Left lung (tissue), 4 donors: ENCODE measurements at regions not wholly inside any gene's neighbourhood (a gene's known extent, or its start where the extent isn't known, plus 50 kb on each side); places are given as distances from the start of the nearest gene placed in this dataset.

Experiments
- ATAC-seq: fragments of 200-7000 bp; cut with Tn5 transposase; one replicate; pipeline ENCODE4 v1.9.1; 2020; ENCODE audit warnings: moderate library complexity
- DNase-seq, 4 donors: peaks; one replicate each; pipeline ENCODE4 v3.0.0-alpha.2; 2013 to 2020
- H3K27ac ChIP-seq, 2 donors: fragments of 200-600 bp; sonication (generic) in 1 of 2; one replicate each; pipeline versions ENCODE4 v1.5.0 to v1.8.0; 2020 to 2021
- H3K27me3 ChIP-seq, 2 donors: fragments of 200-600 bp; sonication (generic) in 1 of 2; one replicate each; pipeline versions ENCODE4 v1.5.0 to v1.8.0; 2020 to 2021
- H3K36me3 ChIP-seq, 2 donors: fragments of 200-600 bp; sonication (generic) in 1 of 2; one replicate each; pipeline versions ENCODE4 v1.5.0 to v1.8.0; 2020 to 2021
- H3K4me1 ChIP-seq, 2 donors: fragments of 200-600 bp; one replicate each; pipeline ENCODE4 v1.8.0; 2021
- H3K4me3 ChIP-seq, 2 donors: fragments of 200-600 bp; sonication (generic) in 1 of 2; one replicate each; pipeline versions ENCODE4 v1.5.0 to v1.8.0; 2020 to 2021; ENCODE audit warnings: mild to moderate bottlenecking in 1 of 2
- H3K9me3 ChIP-seq, 2 donors: fragments of 200-600 bp; sonication (generic) in 1 of 2; one replicate each; pipeline versions ENCODE4 v1.5.0 to v1.8.0; 2020 to 2021
- intact Hi-C, 2 donors: fragments of 100-400 bp; cut with DNase I; formaldehyde crosslinking; loops; one replicate each; pipeline versions ENCODE4 v1.11.2 to v1.14.2; 2022
- TF ChIP-seq, protein P1 (sequence below), 2 donors: fragments of 200-600 bp; sonication (generic) in 1 of 2; IDR thresholded peaks; one replicate each; pipeline versions ENCODE4 v1.5.0 to v1.8.0; 2021; ENCODE audit warnings: antibody characterized with exemption in 2 of 2
- donor health status: DM: no; HTN: yes; CAD: no.
- donor health status: DM: no; HTN: no; CAD: no.

DNA sequence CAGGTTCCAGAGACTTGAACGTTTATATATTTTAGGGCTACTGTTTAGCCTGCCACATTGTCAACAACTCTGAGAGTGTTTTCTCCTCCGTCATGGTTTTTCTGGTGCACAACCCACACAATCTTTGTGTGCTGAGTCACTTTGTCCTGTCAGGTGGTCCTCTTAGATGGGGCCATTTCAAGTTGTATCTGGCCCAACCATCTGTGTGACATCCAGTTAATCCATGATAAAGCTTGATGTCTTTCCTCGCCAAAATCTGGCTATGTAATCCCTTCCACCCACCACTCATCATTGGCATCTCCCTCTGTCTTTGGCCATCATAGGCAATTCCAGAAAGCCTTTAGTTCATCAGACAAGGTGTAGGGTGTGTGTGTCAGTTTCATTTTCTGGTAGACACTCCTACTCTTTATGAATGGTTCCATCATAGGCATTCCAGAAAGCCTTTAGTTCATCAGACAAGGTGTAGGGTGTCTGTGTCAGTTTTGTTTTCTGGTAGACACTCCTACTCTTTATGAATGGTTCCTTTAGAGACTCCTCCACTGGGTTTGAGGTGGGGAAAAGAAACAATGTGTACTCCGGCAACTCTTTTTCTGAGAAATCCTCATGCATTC, 282.0 kb upstream of the ACTBL2 start:
- Histone ChIP-seq H3K9me3 (peaks cover 0 to 5% of the 10 kb centered on the region in 2 donors), H3K27me3 (no peaks in the 10 kb centered on the region), H3K27ac (no peak overlapping the region), H3K4me1 (no peaks in the 10 kb centered on the region), H3K36me3 (no peaks in the 10 kb centered on the region), H3K4me3 (no peak overlapping the region)
- intact Hi-C loops, result no loop called here
- no peak for DNase-seq
- TF ChIP-seq, protein P1, sequence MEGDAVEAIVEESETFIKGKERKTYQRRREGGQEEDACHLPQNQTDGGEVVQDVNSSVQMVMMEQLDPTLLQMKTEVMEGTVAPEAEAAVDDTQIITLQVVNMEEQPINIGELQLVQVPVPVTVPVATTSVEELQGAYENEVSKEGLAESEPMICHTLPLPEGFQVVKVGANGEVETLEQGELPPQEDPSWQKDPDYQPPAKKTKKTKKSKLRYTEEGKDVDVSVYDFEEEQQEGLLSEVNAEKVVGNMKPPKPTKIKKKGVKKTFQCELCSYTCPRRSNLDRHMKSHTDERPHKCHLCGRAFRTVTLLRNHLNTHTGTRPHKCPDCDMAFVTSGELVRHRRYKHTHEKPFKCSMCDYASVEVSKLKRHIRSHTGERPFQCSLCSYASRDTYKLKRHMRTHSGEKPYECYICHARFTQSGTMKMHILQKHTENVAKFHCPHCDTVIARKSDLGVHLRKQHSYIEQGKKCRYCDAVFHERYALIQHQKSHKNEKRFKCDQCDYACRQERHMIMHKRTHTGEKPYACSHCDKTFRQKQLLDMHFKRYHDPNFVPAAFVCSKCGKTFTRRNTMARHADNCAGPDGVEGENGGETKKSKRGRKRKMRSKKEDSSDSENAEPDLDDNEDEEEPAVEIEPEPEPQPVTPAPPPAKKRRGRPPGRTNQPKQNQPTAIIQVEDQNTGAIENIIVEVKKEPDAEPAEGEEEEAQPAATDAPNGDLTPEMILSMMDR (IDR thresholded peaks at IDR 0.05), result no peak
- no peak for ATAC-seq

DNA sequence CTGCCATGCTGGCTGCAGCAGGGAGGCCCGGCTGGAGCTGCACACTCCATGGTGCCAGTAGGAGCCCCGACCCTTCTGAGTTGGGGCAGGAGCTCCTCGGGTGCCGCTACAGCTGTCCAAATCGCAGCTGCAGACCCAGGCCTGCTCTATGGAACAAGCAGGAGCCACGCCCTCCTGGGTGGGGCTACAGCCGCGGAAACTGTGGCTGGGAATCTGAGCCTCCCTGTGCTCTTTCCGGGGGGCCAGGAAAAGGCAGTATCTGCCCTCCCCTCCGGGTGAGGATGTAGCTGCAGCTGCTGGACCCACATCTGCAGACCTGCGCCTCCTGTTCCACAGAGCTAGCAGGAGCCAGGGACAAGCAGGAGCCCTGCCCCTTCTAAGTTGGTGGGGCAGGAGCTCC, 278.9 kb upstream of the ACTBL2 start:
- no peak overlapping the region for H3K27ac ChIP-seq
- DNase-seq (peak in 1 of 4 donors; percentile 59), ATAC-seq (no peak)
- peaks cover 0 to 5% of the 10 kb centered on the region in 2 donors for H3K9me3 ChIP-seq
- H3K4me3 ChIP-seq, result no peak overlapping the region
- TF ChIP-seq, protein P1 (IDR thresholded peaks at IDR 0.05), result no peak
- intact Hi-C loops, result no loop called here
- no peaks in the 10 kb centered on the region for H3K4me1 ChIP-seq
- no peaks in the 10 kb centered on the region for H3K36me3 ChIP-seq
- H3K27me3 ChIP-seq, result no peaks in the 10 kb centered on the region

DNA sequence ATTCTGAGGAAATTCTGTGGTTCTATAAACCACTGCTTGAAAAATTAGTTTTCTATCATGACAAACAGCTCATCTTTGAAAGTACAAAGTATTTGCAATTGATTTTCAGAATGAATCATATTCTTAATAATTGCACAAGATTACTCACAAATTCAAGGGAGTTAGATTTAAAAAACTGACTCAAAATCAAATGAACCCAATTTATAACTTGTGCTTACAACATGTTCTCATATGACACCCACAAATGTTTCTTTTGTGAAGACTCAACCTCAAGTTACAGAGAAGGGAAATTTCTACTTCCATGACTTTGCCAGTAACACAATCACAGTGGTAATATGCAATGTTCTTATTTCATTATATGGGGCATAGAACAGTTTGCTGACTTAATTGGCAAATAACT, 272.0 kb upstream of the ACTBL2 start:
- Histone ChIP-seq H3K27ac (no peak overlapping the region), H3K9me3 (no peaks in the 10 kb centered on the region), H3K4me3 (no peak overlapping the region), H3K4me1 (no peaks in the 10 kb centered on the region), H3K36me3 (no peaks in the 10 kb centered on the region), H3K27me3 (no peaks in the 10 kb centered on the region)
- intact Hi-C loops, result no loop called here
- ATAC-seq (no peak), DNase-seq (no peak)
- TF ChIP-seq, protein P1 (IDR thresholded peaks at IDR 0.05), result no peak

DNA sequence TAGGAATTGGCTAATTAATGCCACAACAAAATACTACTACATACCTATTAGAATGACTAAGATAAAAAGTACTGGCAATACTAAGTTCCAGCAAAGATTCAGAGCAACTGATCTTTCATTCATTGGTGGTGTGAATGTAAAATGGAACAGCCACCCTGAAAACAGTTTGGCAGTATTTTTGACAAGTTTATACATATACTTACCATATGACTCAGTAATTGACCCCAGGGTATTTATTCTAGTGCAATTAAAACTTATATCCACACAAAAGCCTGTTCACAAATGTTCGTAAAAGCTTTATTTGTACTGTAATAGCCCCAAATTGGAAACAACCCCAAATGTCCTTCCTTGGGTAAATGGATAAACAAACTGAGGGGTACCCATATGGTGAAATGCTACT, 270.8 kb upstream of the ACTBL2 start:
- intact Hi-C loops, result no loop called here
- Histone ChIP-seq H3K4me1 (no peaks in the 10 kb centered on the region), H3K4me3 (no peak overlapping the region), H3K27ac (no peak overlapping the region), H3K9me3 (no peaks in the 10 kb centered on the region), H3K27me3 (no peaks in the 10 kb centered on the region), H3K36me3 (no peaks in the 10 kb centered on the region)
- DNase-seq (no peak), ATAC-seq (no peak)
- TF ChIP-seq, protein P1 (IDR thresholded peaks at IDR 0.05), result no peak

DNA sequence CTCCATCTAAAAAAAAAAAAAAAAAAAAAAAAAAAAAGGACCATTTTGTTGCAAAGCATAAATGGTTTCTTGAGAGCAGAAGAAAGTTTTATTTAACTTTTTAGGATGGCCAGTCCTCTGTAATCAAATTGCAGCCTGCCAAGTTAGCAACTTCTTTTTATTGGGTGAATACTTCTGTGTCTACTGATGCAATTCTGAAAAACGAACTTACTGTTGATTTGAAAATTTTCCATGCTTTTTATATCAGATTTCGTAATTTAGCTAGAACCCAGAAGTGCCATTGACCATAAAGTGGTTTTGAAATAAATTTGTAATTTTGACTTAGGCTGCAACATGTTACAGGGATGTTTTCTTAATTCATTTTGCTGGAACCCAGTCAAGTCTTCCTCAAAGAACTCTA, 269.1 kb upstream of the ACTBL2 start:
- no peak for ATAC-seq
- Histone ChIP-seq H3K27ac (no peak overlapping the region), H3K36me3 (no peaks in the 10 kb centered on the region), H3K4me3 (no peak overlapping the region), H3K27me3 (no peaks in the 10 kb centered on the region), H3K9me3 (no peaks in the 10 kb centered on the region), H3K4me1 (no peaks in the 10 kb centered on the region)
- intact Hi-C loops, result no loop called here
- TF ChIP-seq, protein P1 (IDR thresholded peaks at IDR 0.05), result no peak
- DNase-seq, result peak in 1 of 4 donors; percentile 22
